Neural progenitor cell (in vitro differentiated cells): ENCODE measurements at regions not wholly inside any gene's neighbourhood (a gene's known extent, or its start where the extent isn't known, plus 50 kb on each side); places are given as distances from the start of the nearest gene placed in this dataset.
"Not testable (repeated sequence)": the region's sequence is repeated elsewhere in the genome, so short reads cannot be mapped to it uniquely, and the experiment has no call there.

Source experiments
- CTCF ChIP-seq: fragments of 200-600 bp; sonication (generic); IDR thresholded peaks from 2 replicates; pipeline ENCODE4 v1.5.1; 2017; ENCODE audit warnings: antibody characterized with exemption, mild to moderate bottlenecking
- EZH2 ChIP-seq: fragments of 200-600 bp; sonication (generic); IDR thresholded peaks from 2 replicates; pipeline ENCODE4 v1.6.1; 2017; ENCODE audit warnings: antibody characterized with exemption, mild to moderate bottlenecking, moderate library complexity
- EZH2phosphoT487 ChIP-seq: fragments of 200-600 bp; sonication (generic); IDR thresholded peaks from 2 replicates; pipeline ENCODE4 v1.6.1; 2017; ENCODE audit warnings: antibody characterized with exemption

GRCh38 chr10:84019854-84020458 is 119.4 kb upstream of the GHITM start:
- not testable (repeated sequence) for TF ChIP-seq EZH2, CTCF, EZH2phosphoT487
